ENCODE measurements at regions not wholly inside any gene's neighbourhood (a gene's known extent, or its start where the extent isn't known, plus 50 kb on each side); places are given as distances from the start of the nearest gene placed in this dataset.

GRCh38 chrX:56107320-56107719, 124.8 kb upstream of the KLF8 start:
- DNase-seq (ENCODE audit: low read depth) (no peak), FAIRE-seq (no peak)
- H3K4me3 ChIP-seq (ENCODE audit: low read depth, low read length): no peak overlapping the region
- no peaks in the 10 kb centered on the region for H3K27me3 ChIP-seq (ENCODE audit: control insufficient read depth, insufficient read depth, low read length)
- H3K36me3 ChIP-seq (ENCODE audit: control insufficient read depth, insufficient read depth, low read length): no peaks in the 10 kb centered on the region
- TF ChIP-seq CTCF (IDR thresholded peaks at IDR 0.05; ENCODE audit: insufficient read depth, low read length, severe bottlenecking): no peak

- FAIRE-seq (no peak), DNase-seq (ENCODE audit: low read depth) (peak; percentile 19)
- no peak overlapping the region for H3K4me3 ChIP-seq (ENCODE audit: low read depth, low read length)
- TF ChIP-seq CTCF (IDR thresholded peaks at IDR 0.05; ENCODE audit: insufficient read depth, low read length, severe bottlenecking): no peak
- H3K36me3 ChIP-seq (ENCODE audit: control insufficient read depth, insufficient read depth, low read length): no peaks in the 10 kb centered on the region
- H3K27me3 ChIP-seq (ENCODE audit: control insufficient read depth, insufficient read depth, low read length): no peaks in the 10 kb centered on the region
These were observed 118.2 kb upstream of the KLF8 start for GRCh38 chrX:56113785-56114436.

- no peak for DNase-seq (ENCODE audit: low read depth)
These were observed 117.7 kb upstream of the KLF8 start for GRCh38 chrX:56114437-56114787.

GRCh38 chrX:56120242-56120641, 111.9 kb upstream of the KLF8 start:
- Histone ChIP-seq H3K27me3 (ENCODE audit: control insufficient read depth, insufficient read depth, low read length) (no peaks in the 10 kb centered on the region), H3K36me3 (ENCODE audit: control insufficient read depth, insufficient read depth, low read length) (no peaks in the 10 kb centered on the region), H3K4me3 (ENCODE audit: low read depth, low read length) (no peak overlapping the region)
- no peak for TF ChIP-seq CTCF (IDR thresholded peaks at IDR 0.05; ENCODE audit: insufficient read depth, low read length, severe bottlenecking)
- no peak for FAIRE-seq
- DNase-seq (ENCODE audit: low read depth): no peak

More at GRCh38 chrX:56114437-56114787, 117.7 kb upstream of the KLF8 start:
- Histone ChIP-seq H3K4me3 (ENCODE audit: low read depth, low read length) (no peak overlapping the region), H3K36me3 (ENCODE audit: control insufficient read depth, insufficient read depth, low read length) (no peaks in the 10 kb centered on the region), H3K27me3 (ENCODE audit: control insufficient read depth, insufficient read depth, low read length) (no peaks in the 10 kb centered on the region)
- TF ChIP-seq CTCF (IDR thresholded peaks at IDR 0.05; ENCODE audit: insufficient read depth, low read length, severe bottlenecking): no peak
- FAIRE-seq: no peak

- Histone ChIP-seq H3K4me3 (ENCODE audit: low read depth, low read length) (no peak overlapping the region), H3K27me3 (ENCODE audit: control insufficient read depth, insufficient read depth, low read length) (no peaks in the 10 kb centered on the region), H3K36me3 (ENCODE audit: control insufficient read depth, insufficient read depth, low read length) (no peaks in the 10 kb centered on the region)
- FAIRE-seq (no peak), DNase-seq (ENCODE audit: low read depth) (no peak)
- no peak for TF ChIP-seq CTCF (IDR thresholded peaks at IDR 0.05; ENCODE audit: insufficient read depth, low read length, severe bottlenecking)
These were observed 106.2 kb upstream of the KLF8 start for GRCh38 chrX:56125946-56126345.

- no peak for FAIRE-seq
- H3K4me3 ChIP-seq (ENCODE audit: low read depth, low read length): no peak overlapping the region
- no peaks in the 10 kb centered on the region for H3K27me3 ChIP-seq (ENCODE audit: control insufficient read depth, insufficient read depth, low read length)
- H3K36me3 ChIP-seq (ENCODE audit: control insufficient read depth, insufficient read depth, low read length): no peaks in the 10 kb centered on the region
- TF ChIP-seq CTCF (IDR thresholded peaks at IDR 0.05; ENCODE audit: insufficient read depth, low read length, severe bottlenecking): no peak
- DNase-seq (ENCODE audit: low read depth): no peak
These were observed 102.1 kb upstream of the KLF8 start for GRCh38 chrX:56130031-56130430.

Data from bronchial epithelial cell (primary cell).